Prostate gland (tissue), 2 donors: ENCODE measurements at regions not wholly inside any gene's neighbourhood (a gene's known extent, or its start where the extent isn't known, plus 50 kb on each side); places are given as distances from the start of the nearest gene placed in this dataset.

Experiments
- CTCF ChIP-seq, 4 experiments: fragments of 200-600 bp in 2 of 4; fragments of 450-650 bp in 2 of 4; sonication (generic) in 2 of 4; IDR thresholded peaks; 1 replicate in 3 of 4; 2 replicates in 1 of 4; pipeline ENCODE4 v1.5.1; 2016 to 2019; ENCODE audit warnings: antibody characterized with exemption in 4 of 4, mild to moderate bottlenecking in 2 of 4, moderate library complexity in 2 of 4
- POLR2A ChIP-seq: fragments of 450-650 bp; IDR thresholded peaks from one replicate; pipeline ENCODE4 v1.6.1; 2016; ENCODE audit warnings: antibody characterized with exemption, mild to moderate bottlenecking
- POLR2AphosphoS5 ChIP-seq: sonication (generic); formaldehyde crosslinking; IDR thresholded peaks from one replicate; pipeline ENCODE4 v1.6.1; 2017; ENCODE audit warnings: antibody characterized with exemption

- TF ChIP-seq POLR2AphosphoS5, result no peak
- TF ChIP-seq CTCF (IDR thresholded peaks at IDR 0.05), result no peak
- TF ChIP-seq POLR2A, result no peak
These were observed 1967.6 kb downstream of the MRPL39 start for GRCh38 chr21:23639721-23640120.
